NCI-H2227 treated with DMSO at 0.1 percent for 48 hours (cell line): ENCODE measurements at regions not wholly inside any gene's neighbourhood (a gene's known extent, or its start where the extent isn't known, plus 50 kb on each side); places are given as distances from the start of the nearest gene placed in this dataset.

Experiments used
- DNase-seq: peaks from one replicate; lab custom pipeline; 2025; lab: John Stamatoyannopoulos, UW

- peak; percentile 5 for DNase-seq
Observed at GRCh38 chr12:100741084-100741711, 53.4 kb upstream of the ANO4 start.

- no peak for DNase-seq
Observed at GRCh38 chr12:100743060-100743459, 51.5 kb upstream of the ANO4 start.
